BLaER1 treated with 17β-estradiol and CSF1 and Interleukin-3, amounts not matched to agents 10 nM and 100 nM (cell line): ENCODE measurements at regions not wholly inside any gene's neighbourhood (a gene's known extent, or its start where the extent isn't known, plus 50 kb on each side); places are given as distances from the start of the nearest gene placed in this dataset.

Source experiments
- H3K27ac ChIP-seq, 11 experiments: shearing (Covaris generic); formaldehyde crosslinking; 2 replicates each; pipeline ENCODE4 v1.8.1; 2022
- H3K27me3 ChIP-seq, 11 experiments: shearing (Covaris generic); formaldehyde crosslinking; 2 replicates each; pipeline ENCODE4 v1.8.1; 2022
- H3K36me3 ChIP-seq, 11 experiments: shearing (Covaris generic); formaldehyde crosslinking; 2 replicates each; pipeline ENCODE4 v1.8.1; 2022
- H3K4me1 ChIP-seq, 10 experiments: shearing (Covaris generic); formaldehyde crosslinking; 2 replicates each; pipeline ENCODE4 v1.8.1; 2022
- H3K4me2 ChIP-seq, 11 experiments: shearing (Covaris generic); formaldehyde crosslinking; 2 replicates each; pipeline ENCODE4 v1.8.1; 2022
- H3K4me3 ChIP-seq, 10 experiments: shearing (Covaris generic); formaldehyde crosslinking; 2 replicates each; pipeline ENCODE4 v1.8.1; 2022
- H3K9ac ChIP-seq, 11 experiments: shearing (Covaris generic); formaldehyde crosslinking; 2 replicates each; pipeline ENCODE4 v1.8.1; 2022
- H3K9me3 ChIP-seq, 11 experiments: shearing (Covaris generic); formaldehyde crosslinking; replicated peaks in 1 of 11; 2 replicates each; pipeline ENCODE4 v1.8.1; 2022
- H4K20me1 ChIP-seq, 11 experiments: shearing (Covaris generic); formaldehyde crosslinking; 2 replicates each; pipeline ENCODE4 v1.8.1; 2022
- Cebpa-rat ChIP-seq, 11 experiments: shearing (Covaris generic); IDR thresholded peaks; 2 replicates each; pipeline ENCODE4 v1.8.1; 2022

DNA sequence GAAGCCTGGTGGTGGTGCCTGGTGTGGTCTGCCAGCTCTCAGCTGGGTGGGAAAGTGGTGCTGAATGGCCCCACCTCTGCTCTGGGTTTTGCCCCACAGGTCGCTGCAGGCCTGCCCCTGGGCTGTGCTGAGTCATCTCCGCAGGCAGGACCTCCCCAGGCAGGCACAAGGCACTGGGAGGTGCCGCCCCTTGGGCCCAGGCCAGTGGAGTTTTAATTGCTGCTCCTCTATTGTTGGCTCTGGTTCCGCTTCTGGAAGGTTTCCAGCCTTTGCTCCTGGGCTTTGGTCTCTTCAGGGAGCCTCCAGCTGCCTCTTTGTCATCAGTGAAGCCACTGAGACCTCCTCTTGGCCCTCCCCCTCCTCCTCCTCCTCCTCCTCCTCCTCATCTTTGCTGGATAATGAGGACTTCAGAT is 180.3 kb upstream of the GRB10 start:
- TF ChIP-seq Cebpa-rat (IDR thresholded peaks at IDR 0.05): no peak
- H3K4me2 ChIP-seq: peak overlapping the region; percentile 23 to 80 (median 56)
- H3K4me1 ChIP-seq: peaks cover 13 to 19% (median 16%) of the 10 kb centered on the region in 10 experiments
- H3K27ac ChIP-seq: peak overlapping the region in 4 of 11 experiments; percentile 6 to 39 (median 14); a peak in 3 of 22 replicates
- no peak overlapping the region; a peak in 1 of 22 replicates for H3K9ac ChIP-seq
- H3K36me3 ChIP-seq: no peaks in the 10 kb centered on the region
- H3K27me3 ChIP-seq: no peaks in the 10 kb centered on the region
- H4K20me1 ChIP-seq: no peaks in the 10 kb centered on the region
- no peak overlapping the region for H3K4me3 ChIP-seq
- peaks cover 15 to 30% (median 19%) of the 10 kb centered on the region in 11 experiments for H3K9me3 ChIP-seq

- no peaks in the 10 kb centered on the region for H3K27me3 ChIP-seq
- H3K4me1 ChIP-seq: peaks cover 15 to 20% (median 17%) of the 10 kb centered on the region in 10 experiments
- H3K4me3 ChIP-seq: no peak overlapping the region
- peak overlapping the region; percentile 23 to 80 (median 56) for H3K4me2 ChIP-seq
- no peak for TF ChIP-seq Cebpa-rat (IDR thresholded peaks at IDR 0.05)
- peak overlapping the region in 3 of 11 experiments; percentile 6 to 39 (median 20); a peak in 3 of 22 replicates for H3K27ac ChIP-seq
- H3K9ac ChIP-seq: no peak overlapping the region; a peak in 1 of 22 replicates
- no peaks in the 10 kb centered on the region for H4K20me1 ChIP-seq
- H3K36me3 ChIP-seq: no peaks in the 10 kb centered on the region
- peaks cover 9 to 24% (median 14%) of the 10 kb centered on the region in 11 experiments; a peak in 21 of 22 replicates for H3K9me3 ChIP-seq
Measured at GRCh38 chr7:50962281-50962883, 179.7 kb upstream of the GRB10 start.

DNA sequence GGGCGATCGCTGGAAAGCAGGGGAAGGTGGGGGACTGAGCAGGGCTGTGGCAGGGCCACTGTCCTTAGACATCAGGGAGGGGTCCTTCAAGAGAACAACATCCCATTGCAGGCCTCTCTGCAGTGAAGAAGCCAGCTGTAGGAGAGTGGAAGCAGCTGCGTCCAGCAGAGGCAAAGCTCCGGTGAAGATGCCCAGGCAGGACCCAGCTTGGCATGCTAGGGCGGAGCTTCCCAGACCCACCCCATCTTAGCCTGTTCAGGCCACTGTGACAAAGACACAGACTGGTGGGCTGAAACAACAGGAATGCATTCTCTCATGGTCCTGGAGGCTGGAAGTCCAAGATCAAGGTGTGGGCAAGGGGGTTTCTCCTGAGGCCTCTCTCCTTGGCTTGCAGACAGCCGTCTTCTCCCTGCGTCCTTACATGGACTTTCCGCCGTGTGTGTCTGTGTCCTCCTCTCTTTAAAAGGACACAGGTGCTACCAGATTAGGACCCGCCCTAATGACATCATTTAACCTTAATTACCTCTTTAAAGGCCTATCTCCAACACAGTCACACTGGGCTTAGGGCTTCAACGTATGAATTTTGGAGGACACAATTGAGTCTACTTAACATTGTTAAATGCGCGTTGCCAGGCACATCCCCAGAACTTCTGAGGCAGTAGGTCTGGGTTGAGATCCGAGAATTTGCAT is 178.1 kb upstream of the GRB10 start:
- no peak for TF ChIP-seq Cebpa-rat (IDR thresholded peaks at IDR 0.05)

GRCh38 chr7:50959991-50960390 is 177.3 kb upstream of the GRB10 start:
- Histone ChIP-seq H3K9me3 (peaks cover 0 to 9% (median 0%) of the 10 kb centered on the region in 11 experiments; a peak in 5 of 22 replicates), H3K4me3 (no peak overlapping the region), H3K4me2 (no peak overlapping the region), H3K4me1 (peaks cover 20 to 38% (median 33%) of the 10 kb centered on the region in 10 experiments), H3K27me3 (no peaks in the 10 kb centered on the region), H3K9ac (no peak overlapping the region), H3K36me3 (no peaks in the 10 kb centered on the region), H3K27ac (no peak overlapping the region), H4K20me1 (no peaks in the 10 kb centered on the region)
- TF ChIP-seq Cebpa-rat (IDR thresholded peaks at IDR 0.05): no peak

More for the DNA sequence above, 178.1 kb upstream of the GRB10 start:
- Histone ChIP-seq H4K20me1 (no peaks in the 10 kb centered on the region), H3K9me3 (peaks cover 2 to 13% (median 3%) of the 10 kb centered on the region in 11 experiments; a peak in 18 of 22 replicates), H3K36me3 (no peaks in the 10 kb centered on the region), H3K27ac (no peak overlapping the region), H3K4me2 (no peak overlapping the region), H3K9ac (no peak overlapping the region), H3K27me3 (no peaks in the 10 kb centered on the region), H3K4me3 (no peak overlapping the region), H3K4me1 (peaks cover 17 to 34% (median 29%) of the 10 kb centered on the region in 10 experiments)

GRCh38 chr7:50959560-50959959 is 176.9 kb upstream of the GRB10 start:
- peaks cover 24 to 42% (median 37%) of the 10 kb centered on the region in 10 experiments for H3K4me1 ChIP-seq
- H3K4me3 ChIP-seq: no peak overlapping the region
- no peak for TF ChIP-seq Cebpa-rat (IDR thresholded peaks at IDR 0.05)
- no peaks in the 10 kb centered on the region for H3K27me3 ChIP-seq
- no peak overlapping the region for H3K4me2 ChIP-seq
- H4K20me1 ChIP-seq: no peaks in the 10 kb centered on the region
- H3K9ac ChIP-seq: no peak overlapping the region
- no peak overlapping the region for H3K27ac ChIP-seq
- no peaks in the 10 kb centered on the region for H3K36me3 ChIP-seq
- H3K9me3 ChIP-seq: peaks cover 0 to 8% (median 0%) of the 10 kb centered on the region in 11 experiments; a peak in 5 of 22 replicates

- Histone ChIP-seq H3K4me1 (peaks cover 29 to 52% (median 47%) of the 10 kb centered on the region in 10 experiments), H4K20me1 (no peaks in the 10 kb centered on the region), H3K36me3 (no peaks in the 10 kb centered on the region), H3K4me2 (peak overlapping the region in 1 of 11 experiments; percentile 41; a peak in 1 of 22 replicates), H3K9me3 (no peaks in the 10 kb centered on the region), H3K9ac (no peak overlapping the region), H3K27me3 (no peaks in the 10 kb centered on the region), H3K27ac (no peak overlapping the region), H3K4me3 (no peak overlapping the region)
- TF ChIP-seq Cebpa-rat (IDR thresholded peaks at IDR 0.05): no peak
Measured at GRCh38 chr7:50957855-50958254, 175.2 kb upstream of the GRB10 start.

DNA sequence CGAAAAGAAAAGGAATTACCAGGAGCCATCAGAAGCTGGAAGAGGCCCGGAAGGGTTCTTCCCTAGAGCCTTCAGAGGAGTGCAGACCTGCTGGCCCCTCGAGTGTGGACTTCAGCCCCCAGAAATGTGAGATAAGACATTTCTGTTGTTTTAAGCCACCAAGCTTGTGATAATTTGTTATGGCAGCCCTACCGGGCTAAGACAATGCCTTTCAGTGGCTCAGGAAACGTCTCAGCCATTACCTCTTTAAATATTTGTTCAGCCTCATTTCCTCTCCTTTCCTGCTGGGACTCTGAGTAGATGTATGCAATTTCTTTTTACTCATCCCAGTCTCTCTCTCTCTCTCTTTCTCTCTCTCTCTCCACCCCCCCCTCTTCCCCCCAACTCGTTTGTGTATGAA is 174.7 kb upstream of the GRB10 start:
- Histone ChIP-seq H3K4me3 (no peak overlapping the region), H3K36me3 (no peaks in the 10 kb centered on the region), H3K27ac (no peak overlapping the region), H4K20me1 (no peaks in the 10 kb centered on the region), H3K9ac (no peak overlapping the region), H3K27me3 (no peaks in the 10 kb centered on the region), H3K9me3 (no peaks in the 10 kb centered on the region), H3K4me1 (peaks cover 25 to 51% (median 44%) of the 10 kb centered on the region in 10 experiments), H3K4me2 (peak overlapping the region in 6 of 11 experiments; percentile 20 to 51 (median 40); a peak in 10 of 22 replicates)
- TF ChIP-seq Cebpa-rat (IDR thresholded peaks at IDR 0.05): no peak

DNA sequence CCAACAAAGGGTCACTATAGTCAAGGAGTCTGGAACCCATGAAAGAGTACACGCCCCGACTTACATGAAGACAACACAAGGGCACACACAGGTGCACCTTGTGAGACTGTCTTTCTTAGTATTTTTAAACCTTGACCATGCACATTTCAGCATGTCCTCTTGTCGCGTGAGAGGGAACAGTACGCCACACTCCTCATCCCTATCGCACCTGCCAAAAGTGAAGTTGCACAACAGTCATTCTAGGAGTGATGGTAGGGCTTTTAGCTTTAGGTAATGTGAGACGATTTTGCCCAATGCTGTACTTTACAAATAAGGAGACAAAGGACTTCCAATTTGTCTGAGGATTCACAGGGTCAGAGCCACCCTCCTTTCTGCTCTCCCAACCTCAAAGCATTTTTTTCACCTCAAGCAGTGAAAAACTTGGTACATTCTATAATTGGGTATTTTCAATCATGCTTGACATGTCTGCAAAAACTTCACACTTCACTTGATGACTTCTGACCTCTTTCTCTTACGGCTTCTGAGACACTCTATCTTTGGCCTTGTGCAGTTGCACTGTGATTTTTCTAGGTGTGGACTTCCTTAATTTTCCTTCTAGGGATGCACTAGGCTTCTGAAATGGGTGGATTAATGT is 173.9 kb upstream of the GRB10 start:
- Histone ChIP-seq H3K4me1 (peaks cover 19 to 47% (median 40%) of the 10 kb centered on the region in 10 experiments), H3K4me2 (peak overlapping the region in 6 of 11 experiments; percentile 20 to 51 (median 40); a peak in 12 of 22 replicates), H3K27me3 (no peaks in the 10 kb centered on the region), H3K4me3 (no peak overlapping the region), H3K9me3 (no peaks in the 10 kb centered on the region), H3K27ac (no peak overlapping the region), H3K9ac (no peak overlapping the region), H4K20me1 (no peaks in the 10 kb centered on the region), H3K36me3 (no peaks in the 10 kb centered on the region)
- no peak for TF ChIP-seq Cebpa-rat (IDR thresholded peaks at IDR 0.05)

DNA sequence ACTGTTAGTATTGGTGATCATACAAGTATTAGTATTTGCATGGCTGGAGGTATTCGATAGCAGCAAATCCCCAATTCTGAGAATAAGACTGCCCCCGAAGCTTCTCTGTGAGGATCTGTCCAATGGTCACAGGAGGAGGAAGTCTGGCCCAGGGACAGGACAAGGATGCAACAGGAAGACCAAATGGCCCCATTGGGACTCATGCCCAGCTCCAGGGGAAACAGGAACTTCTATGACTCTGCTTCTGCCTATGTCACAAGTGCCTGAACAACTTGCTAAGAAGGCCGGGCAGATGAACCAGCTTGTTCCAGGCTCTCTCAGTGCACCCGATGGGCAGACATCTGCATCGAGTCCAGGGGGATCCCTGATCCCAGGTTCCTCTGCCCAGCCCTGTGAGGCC is 172.0 kb upstream of the GRB10 start:
- H3K36me3 ChIP-seq: no peaks in the 10 kb centered on the region
- no peaks in the 10 kb centered on the region for H4K20me1 ChIP-seq
- no peak for TF ChIP-seq Cebpa-rat (IDR thresholded peaks at IDR 0.05)
- H3K9me3 ChIP-seq: peaks cover 2 to 17% (median 11%) of the 10 kb centered on the region in 11 experiments; a peak in 11 of 22 replicates
- no peak overlapping the region for H3K27ac ChIP-seq
- no peak overlapping the region for H3K4me3 ChIP-seq
- no peaks in the 10 kb centered on the region for H3K27me3 ChIP-seq
- H3K9ac ChIP-seq: no peak overlapping the region
- H3K4me2 ChIP-seq: peak overlapping the region; percentile 36 to 63 (median 52); a peak in 21 of 22 replicates
- peaks cover 19 to 47% (median 40%) of the 10 kb centered on the region in 10 experiments for H3K4me1 ChIP-seq
